Activated naive CD4-positive, alpha-beta T cell treated with anti-CD3 and anti-CD28 coated beads, Interleukin-2, amount 50 U/mL, for 72 hours (primary cell): ENCODE measurements at regions not wholly inside any gene's neighbourhood (a gene's known extent, or its start where the extent isn't known, plus 50 kb on each side); places are given as distances from the start of the nearest gene placed in this dataset.
"Not testable (repeated sequence)": the region's sequence is repeated elsewhere in the genome, so short reads cannot be mapped to it uniquely, and the experiment has no call there.

ENCODE experiments used
- ATAC-seq, 2 donors: fragments of 150-1000 bp; cut with Tn5 transposase; 2 replicates each; pipeline ENCODE4 v1.10.0; 2021; ENCODE audit warnings: mild to moderate bottlenecking in 2 of 2, moderate library complexity in 2 of 2
- DNase-seq, 2 donors: peaks; one replicate each; pipeline ENCODE4 v3.0.0; 2021 to 2022; ENCODE audit warnings: low spot score in 2 of 2
- H3K27ac Mint-ChIP-seq, 2 donors: one replicate each; pipeline ENCODE4 v1.8.0; 2022; ENCODE audit warnings: mild to moderate bottlenecking in 2 of 2, mixed read lengths in 2 of 2
- H3K36me3 Mint-ChIP-seq, 2 donors: one replicate each; pipeline ENCODE4 v1.8.0; 2022; ENCODE audit warnings: mixed read lengths in 2 of 2
- H3K9me3 Mint-ChIP-seq, 2 donors: one replicate each; pipeline ENCODE4 v1.8.0; 2022; ENCODE audit warnings: mixed read lengths in 2 of 2

DNA sequence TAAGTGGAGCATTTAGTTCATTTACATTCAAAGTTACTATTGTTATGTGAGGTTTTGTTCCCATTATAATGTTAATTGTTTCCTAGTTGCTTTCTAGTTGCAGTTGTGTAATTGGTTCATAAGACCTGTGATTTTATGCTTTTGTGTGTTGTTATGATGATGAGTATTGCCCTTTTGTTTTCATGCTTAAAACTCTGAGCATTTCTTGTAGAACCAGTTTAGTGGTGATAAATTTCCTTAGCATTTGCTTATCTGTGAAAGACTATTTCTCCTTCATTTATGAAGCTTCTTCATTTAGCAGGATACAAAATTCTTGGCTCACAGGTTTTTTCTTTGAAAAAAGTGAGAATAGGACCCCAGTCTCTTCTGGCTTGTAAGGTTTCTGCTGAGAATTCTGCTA lies 274.8 kb upstream of the SPAG17 start:
- Mint-ChIP-seq H3K9me3 (peaks cover 29% of the 10 kb centered on the region in 2 donors), H3K27ac (no peak overlapping the region), H3K36me3 (peaks cover 6 to 13% of the 10 kb centered on the region in 2 donors)
- DNase-seq (no peak), ATAC-seq (no peak)

DNA sequence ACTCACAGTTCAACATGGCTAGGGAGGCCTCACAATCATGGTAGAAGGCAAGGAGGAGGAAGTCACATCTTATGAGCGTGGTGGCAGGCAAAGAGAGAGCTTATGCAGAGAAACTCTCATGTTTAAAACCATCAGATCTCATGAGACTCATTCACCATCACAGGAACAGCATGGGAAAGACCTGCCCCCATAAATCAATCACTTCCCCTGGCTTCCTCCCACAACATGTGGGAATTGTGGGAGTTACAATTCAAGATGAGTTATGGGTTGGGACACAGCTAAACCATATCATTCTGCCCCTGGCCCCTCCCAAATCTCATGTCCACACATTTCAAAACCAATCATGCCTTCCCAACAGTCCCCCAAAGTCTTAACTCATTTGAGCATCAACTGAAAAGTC lies 268.8 kb upstream of the SPAG17 start:
- peaks cover 0 to 13% of the 10 kb centered on the region in 2 donors for H3K36me3 Mint-ChIP-seq
- ATAC-seq, DNase-seq: not testable (repeated sequence)

DNA sequence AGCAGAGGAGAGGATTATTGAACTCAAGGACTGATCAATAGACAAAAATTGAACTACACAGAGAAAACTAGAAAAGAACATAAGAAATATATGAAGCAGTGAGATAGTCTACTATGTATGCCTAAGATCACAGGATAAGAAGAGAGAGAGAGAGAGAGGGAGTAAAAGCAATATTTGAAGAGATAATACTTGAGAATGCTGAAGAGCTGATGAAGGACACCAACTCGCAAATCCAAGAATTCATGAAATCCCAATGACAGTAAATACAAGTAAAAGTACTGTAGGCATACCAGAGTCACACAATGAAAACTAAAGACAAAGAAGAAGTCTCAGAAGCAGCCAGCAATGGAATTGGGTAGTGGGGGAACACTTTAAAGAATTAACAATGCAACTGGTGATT lies 260.1 kb upstream of the SPAG17 start:
- H3K36me3 Mint-ChIP-seq, result no peaks in the 10 kb centered on the region
- peaks cover 19 to 31% of the 10 kb centered on the region in 2 donors for H3K9me3 Mint-ChIP-seq
- no peak overlapping the region for H3K27ac Mint-ChIP-seq
- no peak for ATAC-seq
- no peak for DNase-seq

More for the DNA sequence above, 268.8 kb upstream of the SPAG17 start:
- H3K9me3 Mint-ChIP-seq, result peaks cover 19 to 36% of the 10 kb centered on the region in 2 donors
- not testable (repeated sequence) for H3K27ac Mint-ChIP-seq

DNA sequence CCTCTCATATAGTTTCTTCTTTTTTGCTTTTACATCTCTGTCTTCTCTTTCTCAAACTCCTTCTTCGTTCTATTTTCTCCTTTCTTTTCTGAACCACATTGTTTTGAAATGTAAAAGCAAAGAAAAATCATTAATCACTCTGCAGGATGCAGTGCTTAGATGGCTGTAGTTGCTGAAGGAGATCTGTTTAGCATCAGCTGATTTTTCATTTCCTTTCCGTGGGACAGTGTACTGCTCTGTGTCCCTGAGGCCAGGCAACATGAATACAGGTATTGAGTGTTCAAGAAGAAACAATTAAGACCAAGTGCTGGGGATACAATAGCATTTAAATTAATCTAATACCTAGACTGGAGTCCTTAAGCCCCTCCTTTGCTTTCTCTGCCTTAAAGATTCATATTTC lies 257.2 kb upstream of the SPAG17 start:
- ATAC-seq (no peak), DNase-seq (no peak)
- Mint-ChIP-seq H3K36me3 (no peaks in the 10 kb centered on the region), H3K9me3 (peaks cover 5 to 17% of the 10 kb centered on the region in 2 donors), H3K27ac (no peak overlapping the region)

DNA sequence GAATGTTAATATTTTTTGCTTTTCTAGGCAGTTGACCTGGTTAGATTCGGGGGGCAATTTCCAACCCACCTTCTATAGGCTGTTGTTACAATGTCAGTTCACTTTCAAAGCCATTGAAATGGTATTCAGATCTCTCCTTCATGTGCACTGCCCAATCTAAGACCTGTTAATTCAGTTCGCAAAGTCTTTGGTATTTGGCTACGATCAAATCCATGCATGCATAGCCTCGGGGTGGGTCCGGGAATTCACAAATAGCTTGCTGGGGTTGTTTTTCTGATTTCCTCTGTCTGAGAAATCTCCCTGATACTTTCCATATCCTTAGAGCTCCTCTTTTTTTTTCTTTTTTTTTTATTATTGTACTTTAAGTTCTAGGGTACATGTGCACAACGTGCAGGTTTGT lies 252.6 kb upstream of the SPAG17 start:
- DNase-seq (no peak), ATAC-seq (no peak)
- H3K27ac Mint-ChIP-seq, result no peak overlapping the region
- H3K36me3 Mint-ChIP-seq, result no peaks in the 10 kb centered on the region
- H3K9me3 Mint-ChIP-seq, result peaks cover 5 to 13% of the 10 kb centered on the region in 2 donors

DNA sequence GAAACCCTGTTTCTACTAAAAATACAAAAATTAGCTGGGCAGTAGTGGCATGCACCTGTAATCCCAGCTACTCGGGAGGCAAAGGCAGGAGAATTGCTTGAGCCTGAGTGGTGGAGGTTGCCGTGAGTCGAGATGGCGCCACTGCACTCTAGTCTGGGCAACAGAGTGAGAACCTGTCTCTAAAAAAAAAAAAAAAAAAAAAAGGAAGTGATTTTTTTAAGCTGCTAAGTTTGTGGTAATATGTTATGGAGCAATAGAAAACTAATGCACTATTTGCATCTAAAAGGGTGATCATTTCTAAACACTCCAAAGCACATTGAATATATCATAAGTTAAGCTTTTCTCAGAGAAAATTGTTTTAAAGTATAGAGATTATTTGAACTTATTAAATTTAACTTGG lies 244.8 kb upstream of the SPAG17 start:
- DNase-seq, result no peak
- Mint-ChIP-seq H3K36me3 (no peaks in the 10 kb centered on the region), H3K9me3 (peaks cover 17 to 30% of the 10 kb centered on the region in 2 donors), H3K27ac (no peak overlapping the region)
- no peak for ATAC-seq

DNA sequence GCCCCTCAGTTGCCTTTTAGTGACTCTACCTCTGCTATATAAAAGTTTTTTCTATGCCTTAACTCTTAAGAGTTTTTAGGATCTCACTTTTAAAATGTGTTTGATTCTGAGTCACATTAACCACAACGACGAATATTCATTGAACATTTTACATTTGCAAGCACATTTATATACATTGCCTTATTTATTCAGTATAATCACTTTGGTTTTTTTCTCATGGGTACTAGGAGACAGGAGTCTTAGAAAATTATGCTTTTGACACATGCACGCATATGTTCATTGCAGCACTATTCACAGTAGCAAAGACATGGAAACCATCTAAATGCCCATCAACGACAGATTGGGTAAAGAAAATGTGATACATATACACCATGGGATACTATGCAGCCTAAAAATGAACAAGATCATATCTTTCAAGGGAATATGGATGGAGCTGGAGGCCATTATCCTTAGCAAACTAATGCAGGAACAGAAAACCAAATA lies 236.9 kb upstream of the SPAG17 start:
- Mint-ChIP-seq H3K27ac (no peak overlapping the region), H3K36me3 (no peaks in the 10 kb centered on the region), H3K9me3 (peaks cover 4% of the 10 kb centered on the region in 2 donors)
- ATAC-seq, result no peak
- no peak for DNase-seq

DNA sequence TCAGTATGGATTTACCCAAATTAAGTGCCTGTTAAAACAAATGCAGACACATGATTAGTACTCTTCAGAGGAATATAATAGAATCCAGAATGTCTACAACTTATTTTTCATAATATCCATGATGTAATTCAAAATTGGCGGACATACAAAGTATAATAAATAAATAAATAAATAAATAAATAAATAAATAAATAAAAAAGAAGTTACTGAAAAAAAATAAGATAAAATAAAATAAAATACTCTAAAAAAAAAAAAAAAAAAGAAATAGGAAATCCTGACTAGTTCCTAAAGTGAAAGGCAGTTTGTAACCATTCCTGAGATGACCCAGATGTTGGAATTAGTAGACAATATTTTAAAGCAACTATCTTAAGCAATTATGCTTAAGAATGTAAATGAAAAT lies 219.0 kb upstream of the SPAG17 start:
- DNase-seq (no peak), ATAC-seq (no peak)
- Mint-ChIP-seq H3K36me3 (peaks cover 0 to 7% of the 10 kb centered on the region in 2 donors), H3K9me3 (peaks cover 14 to 16% of the 10 kb centered on the region in 2 donors), H3K27ac (no peak overlapping the region)

DNA sequence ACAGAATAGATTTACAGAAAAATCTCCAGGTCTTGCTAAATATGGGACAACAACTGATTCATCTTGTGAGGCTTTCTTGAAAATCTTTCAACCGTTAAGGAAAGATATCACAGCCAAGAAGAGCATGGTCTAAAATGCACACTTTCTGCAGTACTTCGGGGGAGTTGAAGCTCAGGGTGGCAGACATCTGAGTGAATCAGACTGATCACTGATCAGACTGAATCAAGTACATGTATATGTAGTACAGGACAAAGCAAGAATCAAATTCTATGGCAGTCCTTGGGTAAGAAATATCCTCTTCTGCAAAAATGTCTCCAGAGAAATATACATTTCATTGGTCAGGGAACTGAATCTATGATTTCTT lies 212.4 kb upstream of the SPAG17 start:
- Mint-ChIP-seq H3K36me3 (no peaks in the 10 kb centered on the region), H3K9me3 (peaks cover 0 to 5% of the 10 kb centered on the region in 2 donors), H3K27ac (no peak overlapping the region)
- DNase-seq (no peak), ATAC-seq (no peak)

DNA sequence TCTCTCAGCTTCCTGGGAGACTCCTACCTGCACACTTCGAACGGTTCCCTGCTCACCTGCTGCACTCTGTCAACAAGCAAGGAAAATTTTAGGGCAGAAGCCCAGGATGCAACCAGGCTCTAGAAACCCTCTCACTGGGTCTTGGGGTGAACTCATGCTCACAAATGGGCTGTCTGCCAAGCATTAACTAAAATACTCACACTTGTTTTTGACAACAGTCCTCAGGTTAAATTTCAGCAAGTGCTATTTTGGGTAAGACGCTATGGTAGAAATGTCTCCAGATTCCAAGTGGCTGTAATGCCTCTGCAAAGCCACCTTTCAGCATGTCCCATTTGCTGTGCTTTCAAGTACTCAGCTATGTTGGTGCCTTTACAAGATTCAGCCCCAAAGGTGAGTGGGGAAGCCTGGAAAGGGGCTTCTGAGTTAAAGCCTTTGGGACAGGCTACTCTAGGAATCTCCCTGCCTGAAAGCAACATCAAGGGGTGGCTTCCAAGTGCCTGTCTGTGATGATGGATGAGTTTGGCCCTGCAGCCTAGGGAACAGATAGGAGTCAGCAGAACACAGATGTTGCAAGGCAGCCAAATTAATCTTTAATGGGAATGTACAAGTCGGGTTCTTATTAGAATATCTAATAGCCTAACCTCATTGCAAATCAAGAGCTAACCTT lies 211.9 kb upstream of the SPAG17 start:
- Mint-ChIP-seq H3K27ac (no peak overlapping the region), H3K9me3 (peaks cover 0 to 5% of the 10 kb centered on the region in 2 donors), H3K36me3 (no peaks in the 10 kb centered on the region)
- DNase-seq, result no peak
- ATAC-seq, result no peak

DNA sequence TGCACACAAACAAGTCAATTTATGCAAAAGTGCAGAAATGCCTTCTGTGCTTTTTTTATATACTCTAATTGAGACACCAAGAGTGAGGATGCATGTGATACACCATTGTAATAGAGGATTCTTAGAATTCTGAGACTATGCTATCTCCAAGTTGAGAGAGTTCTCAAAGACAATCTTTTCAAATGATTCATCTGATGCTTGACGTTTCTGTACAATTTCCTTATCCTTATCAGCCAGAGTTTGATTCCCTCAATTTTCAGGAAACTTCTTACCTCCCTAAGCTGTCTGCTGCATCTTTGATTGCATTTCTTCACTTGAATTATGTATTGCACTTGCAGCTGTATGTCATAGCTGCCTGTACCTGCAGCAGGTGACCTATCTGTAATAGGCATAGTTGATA lies 211.3 kb upstream of the SPAG17 start:
- no peak for DNase-seq
- Mint-ChIP-seq H3K27ac (no peak overlapping the region), H3K36me3 (no peaks in the 10 kb centered on the region), H3K9me3 (peaks cover 0 to 5% of the 10 kb centered on the region in 2 donors)
- ATAC-seq, result no peak

DNA sequence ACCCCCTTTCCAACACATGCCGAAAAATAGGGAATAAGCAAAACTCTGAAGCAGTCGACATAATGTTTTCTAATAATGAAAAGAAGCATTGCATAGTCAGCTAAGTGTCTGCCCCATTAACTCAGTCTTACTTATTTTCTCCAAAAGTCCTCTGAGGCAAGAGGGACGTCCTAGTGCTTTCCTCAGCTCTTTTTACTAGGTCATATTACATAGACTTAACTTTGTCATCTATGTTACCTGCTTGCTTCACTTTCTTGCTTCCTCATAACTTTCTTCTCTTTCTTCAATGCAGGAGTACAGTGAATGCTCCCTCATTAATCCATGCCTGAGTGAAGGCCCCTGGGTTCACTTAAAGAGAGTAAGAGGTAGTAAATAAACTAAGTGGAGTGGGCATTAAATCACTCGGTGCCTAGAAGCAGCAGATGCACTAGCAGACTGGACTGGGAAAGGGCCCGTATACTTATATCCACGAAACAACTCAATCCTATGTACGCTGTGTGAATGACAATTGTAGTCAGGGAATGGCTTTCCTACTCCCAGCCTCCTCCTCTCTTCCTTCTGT lies 210.5 kb upstream of the SPAG17 start:
- Mint-ChIP-seq H3K36me3 (no peaks in the 10 kb centered on the region), H3K27ac (no peak overlapping the region), H3K9me3 (peaks cover 0 to 5% of the 10 kb centered on the region in 2 donors)
- DNase-seq, result no peak
- ATAC-seq, result no peak

DNA sequence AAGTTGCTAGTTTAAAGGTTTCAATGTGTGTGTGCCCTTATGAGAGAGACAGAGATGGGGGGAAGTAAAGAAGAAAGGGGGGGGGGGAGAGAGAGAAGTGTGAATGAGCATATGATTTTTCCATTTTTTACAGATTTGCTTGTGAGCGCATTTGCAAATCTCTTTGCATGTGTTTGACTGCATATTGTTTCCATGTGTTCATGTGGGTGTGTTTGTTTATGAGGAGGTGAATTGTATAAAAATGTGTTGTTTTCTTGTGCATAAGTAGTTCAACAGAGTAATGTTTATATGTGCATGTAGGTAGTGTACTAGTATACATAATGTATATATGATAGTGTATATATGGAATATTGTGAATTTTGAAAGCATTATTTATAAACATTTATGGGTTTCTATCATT lies 205.9 kb upstream of the SPAG17 start:
- ATAC-seq (no peak), DNase-seq (no peak)
- Mint-ChIP-seq H3K36me3 (no peaks in the 10 kb centered on the region), H3K27ac (no peak overlapping the region), H3K9me3 (peaks cover 0 to 6% of the 10 kb centered on the region in 2 donors)

DNA sequence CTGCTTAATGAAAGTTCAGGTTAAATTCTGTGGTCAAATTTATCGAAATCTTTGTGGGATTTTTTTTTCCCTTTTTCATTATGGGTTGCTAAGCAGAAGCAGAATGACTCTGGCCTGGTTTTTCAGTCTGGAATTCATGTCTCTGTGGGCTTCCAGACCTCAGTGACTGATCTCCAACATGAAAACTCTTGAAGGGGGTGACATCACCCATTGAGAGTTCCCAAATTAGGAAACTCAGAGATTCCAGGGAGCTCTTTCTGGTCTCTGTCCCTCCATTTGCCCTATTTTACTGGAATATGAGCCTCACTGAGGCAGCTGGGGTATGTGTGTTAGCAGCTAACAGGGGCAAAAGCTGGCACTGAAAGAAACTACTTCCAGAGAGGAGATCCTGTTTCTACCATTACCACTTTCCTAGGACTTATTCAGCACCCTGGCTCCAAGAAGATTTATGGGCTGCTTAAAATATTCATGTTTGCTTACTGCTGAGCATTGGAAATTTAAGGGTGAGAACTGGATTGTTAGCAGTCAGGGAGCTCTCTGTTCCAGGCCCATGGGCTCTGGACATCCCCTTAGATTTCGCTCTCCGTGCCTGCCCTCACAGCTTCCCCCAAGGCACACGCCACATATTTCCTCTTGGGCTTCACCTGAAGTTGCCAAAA lies 203.4 kb upstream of the SPAG17 start:
- ATAC-seq, result no peak
- DNase-seq, result no peak
- H3K36me3 Mint-ChIP-seq, result no peaks in the 10 kb centered on the region
- H3K9me3 Mint-ChIP-seq, result peaks cover 0 to 6% of the 10 kb centered on the region in 2 donors
- no peak overlapping the region for H3K27ac Mint-ChIP-seq

DNA sequence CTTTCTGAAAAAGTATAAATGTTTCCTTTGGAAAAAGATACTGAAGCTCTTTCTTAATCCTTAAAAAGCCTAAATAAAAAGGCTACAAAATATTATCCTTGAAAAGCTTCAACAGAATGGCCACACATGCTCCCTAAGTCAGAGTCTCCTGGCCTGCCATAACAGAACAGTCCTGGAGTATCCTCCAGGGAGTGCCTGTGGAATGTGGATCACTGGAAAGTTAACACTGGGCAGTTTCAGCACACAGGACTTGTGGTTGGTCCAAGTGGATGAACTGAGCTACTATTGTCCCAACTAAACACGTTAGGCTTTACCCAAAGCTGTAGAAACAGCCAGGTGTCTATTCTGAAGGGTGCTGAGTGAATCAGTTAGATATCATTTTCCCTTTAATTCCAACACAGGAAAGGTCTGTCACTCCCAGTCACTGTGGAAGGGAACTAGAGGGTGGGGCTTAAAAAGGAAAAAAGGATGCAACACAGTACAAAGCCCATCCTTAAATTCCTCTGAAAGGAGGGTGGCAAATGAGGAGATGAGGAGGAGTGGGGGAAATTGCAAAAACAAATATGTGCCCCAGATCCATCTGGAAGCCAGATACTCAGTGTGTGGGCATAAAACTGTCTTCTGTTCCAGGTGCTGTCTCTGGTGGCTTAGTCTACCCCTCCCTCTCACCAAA lies 196.3 kb upstream of the SPAG17 start:
- DNase-seq (no peak), ATAC-seq (no peak)
- Mint-ChIP-seq H3K36me3 (no peaks in the 10 kb centered on the region), H3K27ac (no peak overlapping the region), H3K9me3 (peaks cover 6 to 8% of the 10 kb centered on the region in 2 donors)

DNA sequence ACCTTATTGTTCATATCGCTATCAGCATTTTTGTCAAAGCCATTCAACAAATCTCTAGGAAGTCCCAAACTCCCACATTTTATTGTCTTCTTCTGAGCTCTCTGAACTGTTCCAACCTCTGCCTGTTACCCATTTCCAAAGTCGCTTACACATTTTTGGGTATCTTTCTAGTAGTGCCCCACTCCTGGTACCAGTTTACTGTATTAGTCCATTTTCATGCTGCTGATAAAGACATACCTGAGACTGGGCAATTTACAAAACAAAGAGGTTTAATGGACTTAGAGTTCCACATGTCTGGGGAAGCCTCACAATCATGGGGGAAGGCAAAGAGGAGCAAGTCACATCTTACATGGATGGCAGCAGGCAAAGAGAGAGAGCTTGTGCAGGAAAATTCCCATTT lies 192.2 kb upstream of the SPAG17 start:
- not testable (repeated sequence) for ATAC-seq, H3K27ac Mint-ChIP-seq, DNase-seq
- Mint-ChIP-seq H3K9me3 (peaks cover 24 to 25% of the 10 kb centered on the region in 2 donors), H3K36me3 (peaks cover 0 to 14% of the 10 kb centered on the region in 2 donors)

DNA sequence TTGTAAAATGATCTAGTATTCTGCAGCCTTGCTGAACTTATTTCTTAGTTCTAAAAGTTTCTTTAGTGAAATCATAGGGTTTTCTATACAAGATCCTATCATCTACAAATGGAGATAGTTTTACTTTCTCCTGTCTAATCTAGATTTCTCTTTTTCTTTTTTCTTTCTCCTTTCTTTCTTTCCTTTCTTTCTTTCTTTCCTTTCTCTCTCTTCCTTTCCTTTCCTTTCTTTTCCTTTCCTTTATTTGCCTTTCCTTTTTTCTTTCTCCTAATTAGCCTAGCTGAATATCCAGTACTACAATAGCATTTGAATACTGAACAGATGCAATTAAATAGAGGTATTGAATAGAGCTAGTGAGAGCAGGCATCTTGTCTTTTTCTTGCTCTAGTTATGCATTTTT lies 186.6 kb upstream of the SPAG17 start:
- peaks cover 0 to 14% of the 10 kb centered on the region in 2 donors for H3K36me3 Mint-ChIP-seq
- peaks cover 21 to 26% of the 10 kb centered on the region in 2 donors for H3K9me3 Mint-ChIP-seq
- DNase-seq, result no peak
- ATAC-seq, result no peak
- H3K27ac Mint-ChIP-seq, result no peak overlapping the region
